Fibroblast of lung (primary cell): ENCODE measurements at regions not wholly inside any gene's neighbourhood (a gene's known extent, or its start where the extent isn't known, plus 50 kb on each side); places are given as distances from the start of the nearest gene placed in this dataset.

ENCODE experiments used
- DNase-seq, 2 donors: peaks; one replicate each; pipeline versions ENCODE4 v3.0.0 to v3.0.0-alpha.2; 2010; ENCODE audit warnings: low read depth in 2 of 2
- H2AFZ ChIP-seq: 2 replicates; pipeline ENCODE4 v1.5.1; 2012; ENCODE audit warnings: low read length, control low read depth, inconsistent platforms
- H3K27ac ChIP-seq: 2 replicates; pipeline ENCODE4 v1.5.1; 2011; ENCODE audit warnings: low read length, control low read depth; ENCODE audit not compliant: insufficient read depth
- H3K27me3 ChIP-seq: 2 replicates; pipeline ENCODE4 v1.5.1; 2011; ENCODE audit warnings: mild to moderate bottlenecking, low read length; ENCODE audit not compliant: control insufficient read depth, insufficient read depth
- H3K36me3 ChIP-seq: 2 replicates; pipeline ENCODE4 v1.5.1; 2011; ENCODE audit warnings: low read length; ENCODE audit not compliant: control insufficient read depth, insufficient read depth
- H3K4me1 ChIP-seq: 2 replicates; pipeline ENCODE4 v1.5.1; 2011; ENCODE audit warnings: low read length; ENCODE audit not compliant: control insufficient read depth, insufficient read depth; ENCODE audit errors: extremely low read depth
- H3K4me2 ChIP-seq: 2 replicates; pipeline ENCODE4 v1.5.1; 2011; ENCODE audit warnings: low read length, control low read depth; ENCODE audit not compliant: insufficient read depth; ENCODE audit errors: extremely low read depth
- H3K4me3 ChIP-seq, 4 experiments: fragments of 200-600 bp in 1 of 4; sonication (generic) in 1 of 4; replicated peaks in 1 of 4; 2 replicates each; pipeline ENCODE4 v1.5.1; 2011 to 2016; ENCODE audit warnings: low read length in 4 of 4, low read depth in 3 of 4, mild to moderate bottlenecking in 3 of 4, control low read depth in 2 of 4, inconsistent platforms in 1 of 4, mixed read lengths in 1 of 4; ENCODE audit not compliant: insufficient read depth in 1 of 4; ENCODE audit errors: control extremely low read depth in 1 of 4
- H3K79me2 ChIP-seq: 2 replicates; pipeline ENCODE4 v1.5.1; 2012; ENCODE audit warnings: mild to moderate bottlenecking, low read length, inconsistent platforms; ENCODE audit not compliant: control insufficient read depth, insufficient read depth
- H3K9ac ChIP-seq: 2 replicates; pipeline ENCODE4 v1.5.1; 2011; ENCODE audit warnings: mild to moderate bottlenecking, low read length, control low read depth; ENCODE audit not compliant: insufficient read depth
- H3K9me3 ChIP-seq: 2 replicates; pipeline ENCODE4 v1.5.1; 2012; ENCODE audit warnings: low read depth, low read length; ENCODE audit not compliant: control insufficient read depth, insufficient read depth
- H4K20me1 ChIP-seq: 2 replicates; pipeline ENCODE4 v1.5.1; 2011; ENCODE audit warnings: low read length; ENCODE audit not compliant: control insufficient read depth, insufficient read depth; ENCODE audit errors: extremely low read depth
- EZH2 ChIP-seq: IDR thresholded peaks from 2 replicates; pipeline ENCODE4 v1.5.1; 2012; ENCODE audit warnings: low read length, control low read depth, mild to moderate bottlenecking; ENCODE audit errors: missing control alignments
- TF ChIP-seq, protein P1 (sequence below), 2 donors: IDR thresholded peaks in 1 of 2; conservative IDR thresholded peaks in 1 of 2; 1 replicate in 1 of 2; 2 replicates in 1 of 2; pipeline ENCODE4 v1.5.1; 2011 to 2012; ENCODE audit warnings: low read length in 2 of 2, control low read depth in 1 of 2, inconsistent platforms in 1 of 2, low read depth in 1 of 2, mild to moderate bottlenecking in 1 of 2

DNA sequence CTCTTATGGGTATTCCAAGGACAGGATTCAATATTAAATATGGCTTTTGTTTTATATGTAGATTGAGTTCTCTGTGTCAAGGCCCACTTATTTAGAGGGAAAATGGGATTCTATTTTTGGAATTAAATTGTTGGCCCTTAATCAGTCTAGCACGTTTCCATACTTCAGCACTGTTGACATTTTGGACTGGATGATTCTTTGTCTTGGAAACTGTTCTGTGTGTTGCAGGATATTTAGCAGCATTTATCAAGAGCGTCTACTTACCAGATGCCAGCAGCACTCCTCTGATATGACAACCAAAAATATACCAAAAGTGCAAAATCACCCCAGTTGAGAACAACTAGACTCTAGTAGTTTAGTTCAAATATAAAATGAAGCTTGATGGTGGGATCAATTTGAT is 1027.0 kb upstream of the COX7C start:
- H3K4me1 ChIP-seq = no peaks in the 10 kb centered on the region
- H4K20me1 ChIP-seq = no peaks in the 10 kb centered on the region
- no peaks in the 10 kb centered on the region for H3K27me3 ChIP-seq
- H3K27ac ChIP-seq = no peak overlapping the region
- no peak overlapping the region for H2AFZ ChIP-seq
- DNase-seq = no peak
- H3K36me3 ChIP-seq = no peaks in the 10 kb centered on the region
- no peak for TF ChIP-seq EZH2
- TF ChIP-seq, protein P1, sequence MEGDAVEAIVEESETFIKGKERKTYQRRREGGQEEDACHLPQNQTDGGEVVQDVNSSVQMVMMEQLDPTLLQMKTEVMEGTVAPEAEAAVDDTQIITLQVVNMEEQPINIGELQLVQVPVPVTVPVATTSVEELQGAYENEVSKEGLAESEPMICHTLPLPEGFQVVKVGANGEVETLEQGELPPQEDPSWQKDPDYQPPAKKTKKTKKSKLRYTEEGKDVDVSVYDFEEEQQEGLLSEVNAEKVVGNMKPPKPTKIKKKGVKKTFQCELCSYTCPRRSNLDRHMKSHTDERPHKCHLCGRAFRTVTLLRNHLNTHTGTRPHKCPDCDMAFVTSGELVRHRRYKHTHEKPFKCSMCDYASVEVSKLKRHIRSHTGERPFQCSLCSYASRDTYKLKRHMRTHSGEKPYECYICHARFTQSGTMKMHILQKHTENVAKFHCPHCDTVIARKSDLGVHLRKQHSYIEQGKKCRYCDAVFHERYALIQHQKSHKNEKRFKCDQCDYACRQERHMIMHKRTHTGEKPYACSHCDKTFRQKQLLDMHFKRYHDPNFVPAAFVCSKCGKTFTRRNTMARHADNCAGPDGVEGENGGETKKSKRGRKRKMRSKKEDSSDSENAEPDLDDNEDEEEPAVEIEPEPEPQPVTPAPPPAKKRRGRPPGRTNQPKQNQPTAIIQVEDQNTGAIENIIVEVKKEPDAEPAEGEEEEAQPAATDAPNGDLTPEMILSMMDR (conservative IDR thresholded peaks at IDR 0.05 in 1 of 2, IDR thresholded peaks at IDR 0.05 in 1 of 2; ENCODE audit: low read depth in 1 of 2, low read length in 2 of 2) = no peak
- H3K9me3 ChIP-seq = no peaks in the 10 kb centered on the region
- no peak overlapping the region for H3K4me2 ChIP-seq
- no peak overlapping the region for H3K4me3 ChIP-seq
- no peaks in the 10 kb centered on the region for H3K79me2 ChIP-seq
- H3K9ac ChIP-seq = no peak overlapping the region

DNA sequence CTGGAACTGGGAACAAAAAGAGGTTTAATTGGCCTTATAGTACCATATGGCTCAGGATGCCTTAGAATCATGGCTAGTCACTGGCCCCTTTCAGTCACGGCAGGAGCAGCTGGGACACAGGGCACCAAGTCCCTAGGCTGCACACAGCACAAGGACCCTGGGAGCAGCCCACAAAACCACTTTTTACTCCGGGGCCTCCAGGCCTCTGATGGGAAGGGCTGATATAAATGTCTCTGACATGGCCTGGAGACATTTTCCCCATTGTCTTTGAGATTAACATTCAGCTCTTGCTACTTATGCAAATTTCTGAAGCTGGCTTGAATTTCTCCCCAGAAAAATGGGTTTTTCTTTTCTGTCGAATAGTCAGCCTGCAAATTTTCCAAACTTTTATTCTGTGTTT is 1026.4 kb upstream of the COX7C start:
- no peak for DNase-seq
- Histone ChIP-seq H2AFZ (no peak overlapping the region), H3K9me3 (no peaks in the 10 kb centered on the region), H4K20me1 (no peaks in the 10 kb centered on the region), H3K36me3 (no peaks in the 10 kb centered on the region), H3K9ac (no peak overlapping the region), H3K4me1 (no peaks in the 10 kb centered on the region), H3K27me3 (no peaks in the 10 kb centered on the region), H3K79me2 (no peaks in the 10 kb centered on the region), H3K4me3 (no peak overlapping the region), H3K4me2 (no peak overlapping the region), H3K27ac (no peak overlapping the region)
- TF ChIP-seq, protein P1 (conservative IDR thresholded peaks at IDR 0.05 in 1 of 2, IDR thresholded peaks at IDR 0.05 in 1 of 2; ENCODE audit: low read depth in 1 of 2, low read length in 2 of 2) = no peak

DNA sequence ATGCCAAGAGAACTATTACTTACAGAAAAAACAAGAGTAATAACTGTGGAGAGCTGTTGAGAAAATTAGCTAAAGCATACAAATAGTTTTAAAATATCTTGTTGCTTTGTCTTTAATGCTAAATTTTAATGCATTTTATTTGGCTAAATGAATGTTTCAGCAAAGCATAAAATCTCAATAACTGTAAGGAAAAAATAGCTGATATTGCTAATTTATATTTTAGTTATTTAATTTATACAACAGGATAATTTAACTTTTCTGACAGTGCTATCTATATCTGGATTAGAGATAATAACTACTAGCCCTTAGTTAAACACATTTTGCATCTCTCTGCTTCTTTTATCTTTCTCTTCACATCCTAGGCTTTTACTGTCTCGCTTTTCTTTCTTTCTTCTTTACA is 1014.9 kb upstream of the COX7C start:
- DNase-seq = no peak
- no peaks in the 10 kb centered on the region for H3K9me3 ChIP-seq
- H4K20me1 ChIP-seq = no peaks in the 10 kb centered on the region
- no peaks in the 10 kb centered on the region for H3K4me1 ChIP-seq
- no peak overlapping the region for H2AFZ ChIP-seq
- H3K4me2 ChIP-seq = no peak overlapping the region
- no peaks in the 10 kb centered on the region for H3K27me3 ChIP-seq
- no peaks in the 10 kb centered on the region for H3K36me3 ChIP-seq
- no peak overlapping the region for H3K9ac ChIP-seq
- no peak overlapping the region for H3K27ac ChIP-seq
- no peaks in the 10 kb centered on the region for H3K79me2 ChIP-seq
- H3K4me3 ChIP-seq = no peak overlapping the region
- TF ChIP-seq, protein P1 (conservative IDR thresholded peaks at IDR 0.05 in 1 of 2, IDR thresholded peaks at IDR 0.05 in 1 of 2; ENCODE audit: low read depth in 1 of 2, low read length in 2 of 2) = no peak
- no peak for TF ChIP-seq EZH2
